ENCODE measurements at regions not wholly inside any gene's neighbourhood (a gene's known extent, or its start where the extent isn't known, plus 50 kb on each side); places are given as distances from the start of the nearest gene placed in this dataset.

GRCh38 chr15:91664224-91664836 lies 189.2 kb upstream of the SLCO3A1 start:
- Histone ChIP-seq H3K27ac (ENCODE audit: extremely low read length, insufficient read depth, low read length) (no peak overlapping the region), H3K36me3 (replicated peaks in 1 of 2; ENCODE audit: control insufficient read depth in 1 of 2, insufficient read depth in 2 of 2, low read length in 2 of 2) (no peaks in the 10 kb centered on the region), H2AFZ (ENCODE audit: low read length) (no peak overlapping the region), H3K79me2 (ENCODE audit: insufficient read depth, low read length) (no peaks in the 10 kb centered on the region), H3K4me3 (replicated peaks in 1 of 3; ENCODE audit: insufficient read depth in 1 of 3, low read depth in 2 of 3, low read length in 3 of 3) (no peak overlapping the region), H3K4me1 (ENCODE audit: insufficient read depth, low read length) (no peaks in the 10 kb centered on the region), H3K4me2 (ENCODE audit: low read depth, low read length) (no peak overlapping the region), H3K9me3 (ENCODE audit: low read length) (no peaks in the 10 kb centered on the region), H4K20me1 (ENCODE audit: insufficient read depth, low read length) (no peaks in the 10 kb centered on the region), H3K27me3 (ENCODE audit: control insufficient read depth in 1 of 2, insufficient read depth in 2 of 2, low read length in 2 of 2) (no peaks in the 10 kb centered on the region), H3K9ac (ENCODE audit: insufficient read depth, low read depth, low read length) (no peak overlapping the region)
- WGBS (ENCODE audit: low lambda C conversion rate) = 46% methylated on average over 5 of the region's 6 CpGs
- ChIA-PET CTCF (ENCODE audit: low intra/inter-chr PET ratio, low total read pairs) (no interaction called here), POLR2A (no interaction called here)
- BruUV-seq (replicated peaks) = no TSS peak
- intact Hi-C loops (cut with micrococcal nuclease; ENCODE audit: unreplicated experiment) = no loop called here
- FAIRE-seq (no peak), DNase-seq (ENCODE audit: low spot score) (no peak), ATAC-seq (no peak)
- TF ChIP-seq ZNF296 (CRISPR knock-in tag; conservative IDR thresholded peaks at IDR 0.05) = no peak
- in situ Hi-C loops (cut with HindIII; ENCODE audit: extremely low pct_ligation_motif_present, low pct_unique_long_range_greater_than_20kb) = no loop called here

DNA sequence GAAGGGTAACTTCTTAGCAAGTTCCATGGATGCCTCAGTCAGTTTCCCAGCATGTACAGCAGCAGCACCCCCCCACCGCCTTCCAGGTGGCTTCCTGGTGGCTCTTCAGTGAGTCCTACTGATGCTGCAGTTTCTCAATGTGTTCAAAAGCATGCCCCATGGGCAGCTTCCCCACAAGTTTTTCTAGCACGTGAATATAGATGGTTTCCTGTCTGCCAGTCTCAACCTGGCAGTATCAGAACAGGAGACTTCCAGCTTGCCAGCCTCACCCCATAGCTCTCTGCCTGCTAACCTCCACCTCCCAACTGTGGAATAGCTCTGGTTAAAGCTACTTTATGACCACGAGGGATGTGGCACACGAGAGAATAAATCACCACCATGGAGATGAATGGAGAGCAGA lies 188.3 kb upstream of the SLCO3A1 start:
- no peak for ATAC-seq
- WGBS (ENCODE audit: low lambda C conversion rate) = 0% methylated on average over 4 of the region's 4 CpGs
- BruUV-seq (replicated peaks) = no TSS peak
- Histone ChIP-seq H3K4me2 (ENCODE audit: low read depth, low read length) (no peak overlapping the region), H3K4me3 (replicated peaks in 1 of 3; ENCODE audit: insufficient read depth in 1 of 3, low read depth in 2 of 3, low read length in 3 of 3) (no peak overlapping the region), H2AFZ (ENCODE audit: low read length) (no peak overlapping the region), H3K36me3 (replicated peaks in 1 of 2; ENCODE audit: control insufficient read depth in 1 of 2, insufficient read depth in 2 of 2, low read length in 2 of 2) (no peaks in the 10 kb centered on the region), H3K9ac (ENCODE audit: insufficient read depth, low read depth, low read length) (no peak overlapping the region), H4K20me1 (ENCODE audit: insufficient read depth, low read length) (no peaks in the 10 kb centered on the region), H3K27me3 (ENCODE audit: control insufficient read depth in 1 of 2, insufficient read depth in 2 of 2, low read length in 2 of 2) (no peaks in the 10 kb centered on the region), H3K79me2 (ENCODE audit: insufficient read depth, low read length) (no peaks in the 10 kb centered on the region), H3K9me3 (ENCODE audit: low read length) (no peaks in the 10 kb centered on the region), H3K27ac (ENCODE audit: extremely low read length, insufficient read depth, low read length) (no peak overlapping the region), H3K4me1 (ENCODE audit: insufficient read depth, low read length) (no peaks in the 10 kb centered on the region)
- FAIRE-seq = no peak
- intact Hi-C loops (cut with micrococcal nuclease; ENCODE audit: unreplicated experiment) = no loop called here
- POLR2A ChIA-PET = no interaction called here
- no peak for DNase-seq (ENCODE audit: low spot score)
- in situ Hi-C loops (cut with HindIII; ENCODE audit: extremely low pct_ligation_motif_present, low pct_unique_long_range_greater_than_20kb) = no loop called here
- CTCF ChIA-PET (ENCODE audit: low intra/inter-chr PET ratio, low total read pairs) = no interaction called here
- no peak for TF ChIP-seq ZNF329 (CRISPR knock-in tag; IDR thresholded peaks at IDR 0.05; ENCODE audit: low read depth)
- TF ChIP-seq DDIT3 (CRISPR knock-in tag; IDR thresholded peaks at IDR 0.05) = no peak
- TF ChIP-seq KDM5B (CRISPR knock-in tag; IDR thresholded peaks at IDR 0.05; ENCODE audit: borderline replicate concordance) = no peak
- no peak for TF ChIP-seq POLR2A (IDR thresholded peaks at IDR 0.05; ENCODE audit: insufficient read depth in 1 of 2, low read depth in 2 of 2, low read length in 2 of 2)
- no peak for TF ChIP-seq ZNF737 (CRISPR knock-in tag; IDR thresholded peaks at IDR 0.05; ENCODE audit: borderline replicate concordance)
- TF ChIP-seq ZNF160 (CRISPR knock-in tag; IDR thresholded peaks at IDR 0.05) = no peak
- no peak for TF ChIP-seq XRCC5 (optimal IDR thresholded peaks at IDR 0.05; ENCODE audit: low read length)
- TF ChIP-seq DMTF1 (CRISPR knock-in tag; IDR thresholded peaks at IDR 0.05) = no peak
- TF ChIP-seq, protein P1, sequence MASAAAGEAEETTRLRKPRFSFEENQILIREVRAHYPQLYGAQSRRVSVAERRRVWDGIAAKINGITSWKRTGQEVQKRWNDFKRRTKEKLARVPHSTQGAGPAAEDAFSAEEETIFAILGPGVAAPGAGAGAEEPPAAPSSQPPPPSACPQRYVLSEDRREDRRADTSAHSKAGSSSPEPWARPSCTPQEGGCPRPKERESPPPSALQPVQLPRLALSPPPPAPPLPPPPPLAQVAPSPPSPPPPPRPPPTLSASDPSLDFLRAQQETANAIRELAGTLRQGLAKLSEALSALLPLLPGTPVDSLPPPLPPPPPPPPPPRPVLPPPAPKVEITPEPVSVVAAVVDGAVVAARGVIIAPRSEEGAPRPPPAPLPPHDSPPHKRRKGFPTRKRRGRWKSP (CRISPR knock-in tag; IDR thresholded peaks at IDR 0.05) = no peak
- TF ChIP-seq ZNF709 (CRISPR knock-in tag; IDR thresholded peaks at IDR 0.05) = no peak
- no peak for TF ChIP-seq ZBTB8A (CRISPR knock-in tag; IDR thresholded peaks at IDR 0.05; ENCODE audit: borderline replicate concordance, low read depth)
- no peak for TF ChIP-seq ZFP36L2 (CRISPR knock-in tag; IDR thresholded peaks at IDR 0.05)
- no peak for TF ChIP-seq KMT2A (CRISPR knock-in tag; IDR thresholded peaks at IDR 0.05)
- no peak for TF ChIP-seq ZFAT (CRISPR knock-in tag; conservative IDR thresholded peaks at IDR 0.05)

Data from HepG2 (cell line).